Smooth muscle cell (in vitro differentiated cells): ENCODE measurements at regions not wholly inside any gene's neighbourhood (a gene's known extent, or its start where the extent isn't known, plus 50 kb on each side); places are given as distances from the start of the nearest gene placed in this dataset.

Experiments
- DNase-seq: peaks from one replicate; lab custom pipeline; 2025; ENCODE audit not compliant: unreplicated experiment; lab: John Stamatoyannopoulos, UW
- H2AFZ ChIP-seq: fragments of 200-600 bp; sonication (generic); 2 replicates; pipeline ENCODE4 v1.6.0; 2016; ENCODE audit warnings: antibody characterized with exemption, low read depth, mild to moderate bottlenecking
- H3F3A ChIP-seq: fragments of 200-600 bp; sonication (generic); 2 replicates; pipeline ENCODE4 v1.6.0; 2017; ENCODE audit warnings: antibody characterized with exemption, low read depth
- H3K27ac ChIP-seq: fragments of 200-600 bp; sonication (generic); 2 replicates; pipeline ENCODE4 v1.5.1; 2016; ENCODE audit warnings: low read depth, mild to moderate bottlenecking
- H3K27me3 ChIP-seq: fragments of 200-600 bp; sonication (generic); 2 replicates; pipeline ENCODE4 v1.6.1; 2016; ENCODE audit warnings: low read depth, mild to moderate bottlenecking
- H3K36me3 ChIP-seq: fragments of 200-600 bp; sonication (generic); 2 replicates; pipeline ENCODE4 v1.5.1; 2016; ENCODE audit warnings: low read depth
- H3K4me1 ChIP-seq: fragments of 200-600 bp; sonication (generic); 2 replicates; pipeline ENCODE4 v1.5.1; 2016; ENCODE audit warnings: low read depth
- H3K4me2 ChIP-seq: fragments of 200-600 bp; sonication (generic); 2 replicates; pipeline ENCODE4 v1.6.0; 2016; ENCODE audit warnings: mild to moderate bottlenecking
- H3K4me3 ChIP-seq: fragments of 200-600 bp; sonication (generic); 2 replicates; pipeline ENCODE4 v1.5.1; 2016; ENCODE audit warnings: mild to moderate bottlenecking
- H3K79me2 ChIP-seq: fragments of 200-600 bp; sonication (generic); 2 replicates; pipeline ENCODE4 v1.6.0; 2016; ENCODE audit warnings: low read depth, mild to moderate bottlenecking
- H3K9ac ChIP-seq: fragments of 200-600 bp; sonication (generic); 2 replicates; pipeline ENCODE4 v1.6.0; 2016; ENCODE audit warnings: low read depth
- H3K9me3 ChIP-seq: fragments of 200-600 bp; sonication (generic); replicated peaks from 2 replicates; pipeline ENCODE4 v1.5.1; 2016; ENCODE audit warnings: low read depth
- H4K20me1 ChIP-seq: fragments of 200-600 bp; sonication (generic); 2 replicates; pipeline ENCODE4 v1.6.0; 2016; ENCODE audit warnings: low read depth
- CTCF ChIP-seq: fragments of 200-600 bp; sonication (generic); IDR thresholded peaks from 2 replicates; pipeline ENCODE4 v1.5.1; 2017; ENCODE audit warnings: borderline replicate concordance, mild to moderate bottlenecking, antibody characterized with exemption; ENCODE audit not compliant: insufficient read depth, poor library complexity, severe bottlenecking
- WGBS: methylation state at CpG from one replicate; pipeline ENCODE4 v1.1.7; 2016; ENCODE audit warnings: low lambda C conversion rate; 5-methylcytosine and 5-hydroxymethylcytosine counted together

GRCh38 chr1:181345146-181345545 lies 138.2 kb upstream of the CACNA1E start:
- H3K27ac ChIP-seq, result no peak overlapping the region
- WGBS, result 87% methylated on average over 6 of the region's 6 CpGs
- no peaks in the 10 kb centered on the region for H3F3A ChIP-seq
- peaks cover 5% of the 10 kb centered on the region for H3K27me3 ChIP-seq
- no peak for TF ChIP-seq CTCF
- H3K79me2 ChIP-seq, result no peaks in the 10 kb centered on the region
- no peak overlapping the region for H3K4me3 ChIP-seq
- H2AFZ ChIP-seq, result no peak overlapping the region
- H3K9ac ChIP-seq, result no peak overlapping the region
- H3K4me2 ChIP-seq, result no peak overlapping the region
- H3K9me3 ChIP-seq, result no peaks in the 10 kb centered on the region
- no peaks in the 10 kb centered on the region for H3K4me1 ChIP-seq
- H4K20me1 ChIP-seq, result no peaks in the 10 kb centered on the region
- no peak for DNase-seq
- no peaks in the 10 kb centered on the region for H3K36me3 ChIP-seq

GRCh38 chr1:181347495-181348390 lies 135.6 kb upstream of the CACNA1E start:
- H3K27me3 ChIP-seq, result no peaks in the 10 kb centered on the region
- TF ChIP-seq CTCF, result no peak
- no peaks in the 10 kb centered on the region for H3K36me3 ChIP-seq
- no peaks in the 10 kb centered on the region for H3F3A ChIP-seq
- H3K27ac ChIP-seq, result no peak overlapping the region
- H3K4me1 ChIP-seq, result no peaks in the 10 kb centered on the region
- no peaks in the 10 kb centered on the region for H3K79me2 ChIP-seq
- no peak overlapping the region for H3K4me2 ChIP-seq
- H3K9me3 ChIP-seq, result no peaks in the 10 kb centered on the region
- H4K20me1 ChIP-seq, result no peaks in the 10 kb centered on the region
- DNase-seq, result no peak
- no peak overlapping the region for H2AFZ ChIP-seq
- H3K9ac ChIP-seq, result no peak overlapping the region
- 87% methylated on average over 14 of the region's 14 CpGs for WGBS
- H3K4me3 ChIP-seq, result no peak overlapping the region

DNA sequence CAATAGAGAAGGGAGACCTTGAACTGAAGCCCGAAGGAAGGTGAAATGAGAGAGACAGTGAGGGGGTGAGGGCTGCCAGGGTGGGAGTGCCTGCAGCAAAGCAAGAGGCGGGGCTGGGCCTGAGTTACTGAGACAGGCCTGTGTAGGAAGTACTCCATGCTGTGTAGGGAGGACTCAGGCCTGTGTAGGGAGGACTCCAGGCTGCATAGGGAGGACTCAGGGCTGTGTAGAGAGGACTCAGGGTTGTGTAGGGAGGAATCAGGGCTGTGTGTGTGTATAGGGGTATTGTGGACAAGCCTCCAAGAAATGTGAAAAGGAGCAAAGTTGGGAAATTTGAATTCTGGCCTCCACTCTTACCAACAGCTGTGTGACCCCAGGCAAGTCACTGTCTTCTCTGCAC lies 133.8 kb upstream of the CACNA1E start:
- H3K79me2 ChIP-seq, result no peaks in the 10 kb centered on the region
- TF ChIP-seq CTCF, result no peak

GRCh38 chr1:181350131-181350530 lies 133.2 kb upstream of the CACNA1E start:
- Histone ChIP-seq H3K9me3 (no peaks in the 10 kb centered on the region), H3K36me3 (no peaks in the 10 kb centered on the region), H3K27ac (no peak overlapping the region), H3K79me2 (no peaks in the 10 kb centered on the region), H4K20me1 (no peaks in the 10 kb centered on the region), H3K9ac (no peak overlapping the region), H2AFZ (no peak overlapping the region), H3K4me2 (no peak overlapping the region), H3K27me3 (no peaks in the 10 kb centered on the region), H3K4me1 (no peaks in the 10 kb centered on the region), H3K4me3 (no peak overlapping the region), H3F3A (no peaks in the 10 kb centered on the region)
- DNase-seq, result no peak
- no peak for TF ChIP-seq CTCF
- 92% methylated on average over 7 of the region's 7 CpGs for WGBS

More for the DNA sequence above, 133.8 kb upstream of the CACNA1E start:
- no peak for DNase-seq
- no peak overlapping the region for H3K9ac ChIP-seq
- H2AFZ ChIP-seq, result no peak overlapping the region
- no peak overlapping the region for H3K27ac ChIP-seq
- H3F3A ChIP-seq, result no peaks in the 10 kb centered on the region
- no peaks in the 10 kb centered on the region for H3K36me3 ChIP-seq
- H4K20me1 ChIP-seq, result no peaks in the 10 kb centered on the region
- no peaks in the 10 kb centered on the region for H3K27me3 ChIP-seq
- H3K4me3 ChIP-seq, result no peak overlapping the region
- 98% methylated on average over 2 of the region's 2 CpGs for WGBS
- no peaks in the 10 kb centered on the region for H3K9me3 ChIP-seq
- H3K4me2 ChIP-seq, result no peak overlapping the region
- H3K4me1 ChIP-seq, result no peaks in the 10 kb centered on the region
